Epithelial cell of esophagus (primary cell): ENCODE measurements at regions not wholly inside any gene's neighbourhood (a gene's known extent, or its start where the extent isn't known, plus 50 kb on each side); places are given as distances from the start of the nearest gene placed in this dataset.
"Not testable (repeated sequence)": the region's sequence is repeated elsewhere in the genome, so short reads cannot be mapped to it uniquely, and the experiment has no call there.

ENCODE experiments used
- DNase-seq: peaks from one replicate; pipeline ENCODE4 v3.0.0; 2010; ENCODE audit warnings: low read depth
- H3K4me3 ChIP-seq: 2 replicates; pipeline ENCODE4 v1.5.1; 2011; ENCODE audit warnings: mild to moderate bottlenecking, low read length, control low read depth

DNA sequence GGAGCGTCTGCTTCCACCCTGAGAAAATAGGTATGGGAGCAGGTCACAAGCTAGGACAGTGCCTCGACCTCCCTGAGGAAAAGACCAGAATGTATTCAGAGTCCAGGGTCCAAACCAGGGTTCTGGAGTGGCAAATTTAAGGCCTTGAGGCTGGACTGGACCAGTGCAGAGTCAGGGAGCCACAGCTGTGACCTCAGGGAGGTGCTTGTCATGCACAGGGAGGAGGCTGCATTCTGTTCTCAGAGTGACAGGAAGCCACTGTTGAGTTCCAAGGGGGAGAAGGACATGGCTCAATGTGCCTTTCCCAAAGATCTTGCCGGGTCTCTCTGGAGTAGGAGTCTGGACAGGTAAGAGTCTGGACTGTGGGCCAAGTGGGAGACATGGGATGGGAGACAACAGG is 254.0 kb downstream of the BCL2L11 start:
- H3K4me3 ChIP-seq, DNase-seq: not testable (repeated sequence)

DNA sequence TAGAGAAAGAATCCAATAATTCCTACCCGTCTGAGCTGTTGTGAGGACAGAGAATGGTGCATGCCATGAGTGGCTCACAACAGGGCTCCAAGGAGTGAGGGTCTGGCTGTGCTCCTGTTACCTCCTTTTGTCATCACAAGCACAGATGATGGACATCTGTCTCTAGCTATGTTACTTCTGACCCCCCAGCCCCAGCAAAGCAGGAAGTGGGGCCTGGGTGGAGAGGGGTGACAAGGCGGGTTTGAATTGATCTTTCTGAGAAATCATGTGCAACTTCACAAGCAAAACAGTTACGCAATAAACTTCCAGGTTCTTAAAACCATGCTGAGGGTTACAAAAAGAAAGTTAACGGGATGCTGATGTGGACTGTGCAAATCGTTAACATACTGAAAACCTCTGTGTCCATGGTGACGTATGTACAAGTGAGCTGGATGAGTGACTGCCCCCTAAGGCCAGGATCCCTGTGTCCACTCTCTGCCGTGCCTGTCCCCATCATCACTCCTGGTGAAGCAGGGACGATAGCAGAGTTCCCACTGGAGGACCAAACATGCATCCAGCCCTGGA is 254.7 kb downstream of the BCL2L11 start:
- H3K4me3 ChIP-seq, DNase-seq: not testable (repeated sequence)

GRCh38 chr2:111376272-111376970 is 255.7 kb downstream of the BCL2L11 start:
- not testable (repeated sequence) for H3K4me3 ChIP-seq, DNase-seq

DNA sequence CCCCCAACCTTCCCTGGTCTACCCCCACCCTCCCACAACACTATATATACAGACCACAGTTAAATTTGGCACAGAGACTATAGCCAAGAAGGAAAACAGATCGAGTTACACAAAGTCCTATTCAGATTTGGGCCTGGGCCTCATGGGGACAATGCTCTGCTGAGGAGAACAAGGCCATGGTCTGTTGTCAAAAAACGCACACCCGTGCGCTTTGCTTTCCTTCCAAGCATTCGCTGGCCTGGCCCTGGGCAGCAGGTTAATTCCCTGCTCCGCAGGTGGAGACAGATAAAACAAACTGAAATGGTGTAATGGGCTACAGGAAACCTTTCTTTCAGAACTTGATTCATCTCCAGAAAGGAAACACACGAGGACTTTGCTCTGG is 256.2 kb downstream of the BCL2L11 start:
- DNase-seq: not testable (repeated sequence)

GRCh38 chr2:111377386-111377959 is 256.8 kb downstream of the BCL2L11 start:
- not testable (repeated sequence) for H3K4me3 ChIP-seq, DNase-seq

More for the DNA sequence above, 256.2 kb downstream of the BCL2L11 start:
- not testable (repeated sequence) for H3K4me3 ChIP-seq

DNA sequence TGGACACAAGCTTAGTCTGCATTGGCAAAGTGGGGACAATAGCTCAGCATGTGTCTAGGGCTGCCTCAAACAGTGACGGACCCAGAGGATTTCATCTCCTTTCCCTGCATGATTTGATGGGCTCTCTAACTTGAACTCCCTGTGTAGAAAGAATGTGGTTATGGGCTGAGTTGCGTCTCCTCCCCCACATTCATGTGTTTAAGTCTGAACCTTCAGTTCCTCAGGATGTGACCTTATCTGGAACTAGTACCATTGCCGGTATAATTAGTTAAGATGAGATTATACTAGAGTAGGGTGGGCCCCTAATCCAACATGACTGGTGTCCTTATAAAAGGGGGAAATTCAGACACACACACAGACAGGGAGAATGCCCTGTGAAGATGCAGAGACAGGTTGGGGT is 257.6 kb downstream of the BCL2L11 start:
- H3K4me3 ChIP-seq, DNase-seq: not testable (repeated sequence)

DNA sequence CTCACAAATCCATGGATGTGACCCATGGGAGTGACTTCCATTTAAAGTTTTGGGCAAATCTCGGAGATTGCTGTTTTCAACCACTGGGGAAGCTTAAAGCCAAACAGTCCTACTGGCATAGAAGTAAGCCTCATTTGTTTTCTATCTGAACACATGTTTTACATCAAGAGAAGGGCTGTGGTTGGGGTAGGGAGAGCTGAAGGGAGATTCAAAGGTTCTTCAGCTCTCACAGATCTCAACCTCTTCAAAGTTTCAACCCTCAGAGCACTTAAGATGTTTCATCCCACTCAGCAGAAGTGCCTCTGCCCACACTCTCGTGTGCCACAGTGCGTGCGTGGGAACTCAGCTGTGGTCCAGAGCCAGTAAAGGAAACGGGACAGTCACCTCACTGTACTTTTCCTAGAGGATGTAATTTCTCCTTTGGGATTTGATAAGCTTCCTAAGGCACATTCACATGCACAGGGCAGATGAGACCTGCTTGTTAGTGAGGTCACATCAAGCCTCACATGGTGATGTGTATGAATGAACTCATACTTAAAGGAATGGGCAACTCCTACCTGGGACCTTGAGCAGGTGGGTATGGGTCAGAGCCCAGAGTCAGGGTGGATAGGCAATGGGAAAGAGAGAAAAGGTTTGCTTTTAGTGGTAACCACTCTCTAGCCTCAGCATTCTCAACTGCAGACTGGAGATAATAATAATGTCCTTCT is 260.2 kb downstream of the BCL2L11 start:
- not testable (repeated sequence) for DNase-seq, H3K4me3 ChIP-seq

- DNase-seq, H3K4me3 ChIP-seq: not testable (repeated sequence)
Measured at GRCh38 chr2:111381530-111382306, 261.0 kb downstream of the BCL2L11 start.

DNA sequence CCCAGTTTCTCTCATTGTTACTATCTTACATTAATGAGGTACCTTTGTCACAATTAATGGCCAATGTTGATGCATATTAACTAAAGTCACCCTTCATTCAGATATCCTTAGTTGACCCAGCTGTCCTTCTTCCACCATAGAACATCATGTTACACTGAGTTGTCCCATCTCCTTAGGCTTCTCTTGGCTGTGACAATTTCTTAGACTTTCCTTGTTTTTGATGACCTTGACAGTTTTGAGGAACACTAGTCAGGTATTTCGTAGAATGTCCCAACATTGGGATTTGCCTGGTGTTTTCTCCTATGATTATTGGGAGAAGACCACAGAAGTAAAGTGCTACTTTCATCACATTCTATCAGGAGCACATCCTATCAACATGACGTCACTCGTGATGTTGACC is 261.8 kb downstream of the BCL2L11 start:
- H3K4me3 ChIP-seq, DNase-seq: not testable (repeated sequence)

DNA sequence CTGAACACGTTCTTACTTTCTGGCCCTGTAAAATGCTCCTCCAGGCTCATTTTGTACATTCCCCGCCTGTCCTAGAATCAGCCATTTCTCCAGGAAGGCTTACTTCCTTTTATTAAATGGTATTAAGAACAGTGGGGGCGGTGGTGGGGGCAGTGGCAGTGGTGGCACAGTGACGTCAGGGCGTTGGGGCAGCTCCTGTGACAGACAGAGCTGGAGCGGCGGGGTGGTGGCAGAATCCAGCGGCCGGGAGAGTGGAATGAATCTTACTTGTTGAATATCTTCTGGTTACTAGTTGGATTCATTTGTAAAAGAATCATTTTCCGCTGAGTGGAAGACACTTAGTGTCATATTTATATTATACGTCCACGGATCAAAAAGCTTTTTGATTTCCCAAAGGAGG is 262.6 kb downstream of the BCL2L11 start:
- DNase-seq, H3K4me3 ChIP-seq: not testable (repeated sequence)

- not testable (repeated sequence) for H3K4me3 ChIP-seq, DNase-seq
Measured at GRCh38 chr2:111385226-111385957, 264.7 kb downstream of the BCL2L11 start.

GRCh38 chr2:111390605-111391004 is 269.9 kb downstream of the BCL2L11 start:
- not testable (repeated sequence) for H3K4me3 ChIP-seq, DNase-seq

DNA sequence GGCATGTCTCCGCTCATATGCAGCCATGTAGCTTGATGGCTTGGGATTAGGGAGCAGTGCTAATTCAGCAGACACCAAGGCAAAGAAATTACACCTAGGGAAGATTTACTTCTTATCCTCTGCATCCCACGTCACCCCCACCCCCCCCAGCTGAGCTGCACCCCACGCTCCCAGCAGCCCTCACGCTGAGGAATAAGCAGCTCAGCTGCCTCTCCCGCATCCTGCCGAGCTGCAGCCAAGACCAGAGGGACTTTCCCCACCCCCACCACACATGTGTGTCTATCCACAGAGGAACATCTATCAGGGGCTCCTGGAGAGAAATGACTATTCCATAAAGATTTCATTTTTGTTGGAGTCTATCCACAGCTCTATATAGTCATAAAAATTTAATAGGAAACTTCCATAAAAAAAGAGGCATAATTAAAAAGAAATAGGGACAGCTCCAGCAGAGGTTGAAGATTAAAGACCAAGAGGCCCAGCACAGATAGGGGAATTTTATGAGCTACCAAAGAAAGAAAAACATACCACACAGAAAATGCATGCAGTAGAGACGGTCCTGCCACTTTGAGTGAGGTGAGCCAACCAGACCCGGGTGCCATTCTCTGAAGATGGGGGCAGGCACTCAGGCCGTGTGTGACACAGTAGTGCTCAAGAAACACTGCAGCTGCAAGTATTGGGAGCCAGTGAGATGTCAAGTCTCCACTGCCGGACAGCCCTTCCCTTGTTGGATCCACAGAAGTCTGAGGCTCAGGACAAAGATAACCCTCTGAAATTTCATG is 274.8 kb downstream of the BCL2L11 start:
- not testable (repeated sequence) for H3K4me3 ChIP-seq, DNase-seq

DNA sequence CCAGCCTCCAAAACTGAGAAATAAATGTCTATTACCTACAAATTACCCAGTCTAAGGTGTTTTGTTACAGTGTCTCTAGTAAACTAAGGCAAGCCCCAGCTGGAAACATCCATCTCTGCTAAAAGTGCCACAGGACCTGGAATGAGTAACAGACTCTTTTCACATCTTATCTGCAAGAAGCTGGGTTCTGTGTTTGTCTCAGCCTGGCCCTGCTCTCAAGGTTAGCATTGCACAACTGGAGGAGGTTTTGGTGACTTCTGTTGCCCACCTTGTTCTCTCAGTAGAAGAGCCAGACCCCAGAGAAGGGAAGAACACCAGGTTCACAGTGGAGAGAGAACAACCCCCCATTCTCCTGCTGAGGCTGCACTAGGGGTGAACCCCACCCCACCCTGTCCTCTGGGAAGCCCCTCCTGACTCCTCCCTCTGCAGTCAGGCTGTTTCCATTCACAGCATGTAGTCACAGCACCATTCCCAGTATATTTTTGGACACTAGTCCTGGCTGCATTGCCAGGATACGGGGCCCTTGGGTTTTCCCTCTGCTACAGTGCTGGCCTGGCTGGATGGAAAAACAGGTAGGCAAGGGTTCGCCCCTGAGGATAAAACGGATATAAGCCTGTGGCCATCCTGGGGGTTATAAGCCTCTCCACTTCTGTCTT is 280.0 kb downstream of the BCL2L11 start:
- not testable (repeated sequence) for DNase-seq, H3K4me3 ChIP-seq

DNA sequence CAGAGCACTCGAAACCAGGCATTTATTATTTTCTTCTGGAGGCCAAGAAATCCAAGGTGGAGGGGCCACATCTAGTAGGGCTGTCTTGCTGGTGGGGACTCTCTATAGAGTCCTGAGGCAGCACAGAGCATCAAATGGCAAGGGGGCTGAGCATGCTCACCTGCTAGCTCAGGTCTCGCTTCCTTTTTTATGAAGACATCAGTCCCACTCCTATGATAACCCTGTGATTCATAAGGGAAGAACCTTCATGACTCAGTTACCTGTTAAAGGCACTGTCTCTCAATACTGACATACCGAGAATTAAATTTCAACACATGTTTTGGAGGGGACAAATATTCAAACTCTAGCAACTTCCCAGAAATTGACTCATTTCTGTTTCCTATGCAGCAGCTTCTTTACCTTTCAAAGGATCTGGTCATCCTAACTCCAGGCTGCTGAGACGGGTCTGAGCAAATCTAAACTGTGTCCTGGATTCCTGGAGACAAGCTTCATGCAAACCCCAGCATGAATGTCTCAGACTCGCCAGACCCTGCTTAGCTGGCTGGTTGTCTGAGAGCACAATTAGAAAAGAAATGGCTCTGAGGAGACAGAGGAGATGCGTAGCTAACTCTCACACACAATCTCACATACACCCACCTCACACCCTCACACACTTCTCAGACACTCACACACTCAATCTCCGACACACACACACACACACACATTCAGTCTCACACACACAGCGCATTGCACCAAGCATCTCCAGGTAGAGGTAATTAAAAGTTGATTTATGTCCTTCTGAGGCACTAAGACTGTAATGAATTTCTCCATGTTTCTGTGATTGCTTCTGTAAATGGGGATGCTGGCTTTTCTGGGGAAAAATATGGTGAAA is 280.8 kb downstream of the BCL2L11 start:
- not testable (repeated sequence) for H3K4me3 ChIP-seq, DNase-seq

DNA sequence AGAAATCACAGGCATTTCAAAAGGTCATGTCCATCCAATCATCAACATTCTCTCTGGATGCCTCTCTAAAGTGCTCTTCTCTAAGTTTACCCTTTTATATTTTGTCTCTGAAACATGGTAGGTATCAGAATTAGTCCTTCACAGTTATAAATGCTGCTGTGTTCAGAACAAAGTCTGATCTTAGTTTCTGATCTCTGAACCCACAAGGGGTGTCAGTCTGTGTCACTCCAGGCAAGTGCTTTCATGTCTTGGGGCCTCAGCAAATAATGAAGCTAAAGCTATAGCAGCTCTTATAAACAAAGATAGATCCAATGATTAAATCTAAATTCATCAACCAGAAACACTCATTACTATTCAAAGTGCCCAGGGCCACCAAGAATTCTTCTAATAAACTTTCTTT is 281.7 kb downstream of the BCL2L11 start:
- DNase-seq, H3K4me3 ChIP-seq: not testable (repeated sequence)

- not testable (repeated sequence) for H3K4me3 ChIP-seq, DNase-seq
Measured at GRCh38 chr2:111403287-111403686, 282.6 kb downstream of the BCL2L11 start.
